ENCODE measurements at regions not wholly inside any gene's neighbourhood (a gene's known extent, or its start where the extent isn't known, plus 50 kb on each side); places are given as distances from the start of the nearest gene placed in this dataset.
"Not testable (repeated sequence)": the region's sequence is repeated elsewhere in the genome, so short reads cannot be mapped to it uniquely, and the experiment has no call there.

DNA sequence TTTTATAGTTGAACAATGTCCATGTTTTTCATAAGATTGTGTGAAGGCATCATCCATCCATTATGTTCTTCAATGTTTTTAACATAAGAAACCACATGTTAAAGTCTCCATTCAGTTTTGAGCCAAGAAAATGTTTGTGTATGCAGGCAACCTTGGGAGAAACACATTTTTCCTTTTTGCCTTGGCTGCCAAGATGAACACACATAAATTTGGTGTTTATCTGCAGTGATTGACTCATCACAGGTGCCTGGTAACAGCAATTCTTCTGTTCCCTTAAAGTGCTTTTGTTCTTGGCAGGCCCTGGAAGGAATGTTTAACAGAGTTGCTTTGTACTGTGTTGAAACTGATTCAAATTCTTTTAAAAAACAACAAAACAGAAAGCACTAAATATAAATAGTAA is 709.9 kb upstream of the ADGRL4 start:
- no peak for DNase-seq (ENCODE audit: low read depth in 4 of 4, low spot score in 2 of 4)

DNA sequence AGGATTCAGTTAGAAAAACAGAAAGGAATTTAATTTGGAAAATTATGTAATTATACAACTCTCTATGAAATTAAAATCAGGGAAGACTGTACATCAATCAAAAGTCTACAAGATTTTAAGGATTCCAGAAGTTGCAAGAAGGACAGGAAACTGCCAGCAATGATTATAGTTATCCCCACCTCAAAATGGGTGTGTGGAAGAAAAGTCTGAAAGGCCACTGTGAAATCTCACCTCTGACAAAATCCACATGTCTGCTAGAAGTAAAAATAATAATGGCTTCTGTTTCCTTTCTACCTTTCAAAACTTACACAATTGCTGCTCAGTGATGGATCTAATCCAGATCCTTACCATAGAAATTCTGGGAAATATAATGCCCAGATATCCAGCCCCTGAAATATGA is 708.1 kb upstream of the ADGRL4 start:
- DNase-seq (ENCODE audit: low read depth in 4 of 4, low spot score in 2 of 4), result no peak

DNA sequence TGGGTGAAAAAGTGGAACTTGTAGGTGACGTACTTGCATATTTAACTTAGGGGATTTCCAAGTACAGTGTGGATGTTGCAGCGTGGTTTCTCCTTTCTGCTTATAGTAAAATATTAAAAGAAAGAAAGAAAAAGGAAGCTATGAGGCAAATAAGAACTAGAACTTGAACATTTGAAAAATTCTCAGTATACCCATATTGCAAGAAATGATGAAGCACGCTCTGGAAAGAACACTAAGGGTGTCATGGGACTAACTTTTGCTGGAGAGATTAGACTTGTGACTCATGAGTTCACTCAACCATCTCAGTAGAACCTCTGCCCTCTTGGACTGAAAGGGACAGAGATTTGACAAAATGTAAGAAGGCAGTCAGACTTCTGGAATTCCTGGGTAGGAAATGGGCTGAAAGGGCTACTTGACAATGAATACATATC is 704.5 kb upstream of the ADGRL4 start:
- no peak for DNase-seq (ENCODE audit: low read depth in 4 of 4, low spot score in 2 of 4)

DNA sequence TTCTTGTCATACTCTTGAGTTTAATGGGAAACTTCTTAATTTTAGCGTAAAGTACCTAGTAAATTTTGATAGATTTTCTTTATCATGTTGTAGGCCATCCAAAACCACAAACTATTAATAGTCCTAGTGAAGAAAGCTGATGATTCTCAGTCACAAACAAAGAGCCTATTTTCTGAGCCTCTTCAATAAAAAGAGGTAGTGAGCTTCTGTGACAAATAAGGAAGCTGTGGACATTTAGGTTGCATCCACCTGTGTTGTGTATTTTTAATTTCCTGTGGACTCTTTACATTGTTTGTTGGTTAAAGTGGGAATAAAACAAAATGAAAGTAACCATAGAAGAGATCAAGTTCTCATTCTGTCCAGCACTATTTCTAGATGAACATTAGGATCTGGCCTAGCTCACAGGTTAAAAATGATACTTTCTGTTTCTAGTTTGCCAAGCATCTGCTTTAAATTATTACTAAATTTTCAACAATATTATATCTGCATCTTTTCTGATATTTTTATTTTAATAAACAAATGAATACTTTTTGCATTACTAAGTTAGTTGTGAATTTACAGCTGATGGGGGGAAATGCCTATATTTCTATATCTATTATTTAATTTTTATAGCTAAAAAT is 702.2 kb upstream of the ADGRL4 start:
- DNase-seq (ENCODE audit: low read depth in 4 of 4, low spot score in 2 of 4), result no peak

DNA sequence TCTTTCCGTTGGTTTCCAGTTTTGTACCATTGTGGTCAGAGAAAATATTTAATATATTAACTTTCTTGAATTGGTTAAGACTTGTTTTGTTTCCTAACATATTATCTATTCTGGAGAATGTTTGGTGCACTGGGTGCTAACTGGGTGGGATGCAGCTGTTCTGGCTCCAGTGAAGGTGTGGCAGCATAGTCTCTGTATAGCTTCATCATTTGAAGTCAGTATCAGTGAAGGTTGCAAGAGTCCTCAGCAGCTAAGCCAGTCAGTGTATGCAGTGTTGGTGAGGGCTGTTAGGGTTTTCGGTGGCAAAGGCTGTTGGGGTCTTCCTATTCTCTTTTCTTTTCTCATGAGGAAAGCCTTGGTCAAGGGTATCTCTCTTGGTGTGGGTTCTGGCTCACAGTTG is 698.7 kb upstream of the ADGRL4 start:
- no peak for DNase-seq (ENCODE audit: low read depth in 4 of 4, low spot score in 2 of 4)

DNA sequence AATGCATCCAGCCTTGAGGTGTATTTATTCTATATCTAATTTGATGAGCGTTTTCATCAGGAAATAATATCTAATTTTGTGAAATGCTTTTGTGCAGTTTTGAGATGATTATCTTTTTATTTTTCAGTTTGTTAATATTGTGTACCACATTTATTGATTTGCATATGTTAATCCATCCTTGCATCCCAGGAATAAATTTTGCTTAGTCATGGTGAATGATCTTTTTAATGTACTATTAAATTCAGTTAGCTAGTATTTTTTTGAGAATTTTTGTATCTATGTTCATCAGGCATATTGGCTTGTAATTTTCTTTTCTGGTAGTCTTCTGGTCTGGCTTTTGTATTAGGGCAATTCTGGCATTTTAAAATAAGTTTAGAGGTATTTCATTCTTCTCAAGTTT is 697.5 kb upstream of the ADGRL4 start:
- DNase-seq (ENCODE audit: low read depth in 4 of 4, low spot score in 2 of 4), result no peak

DNA sequence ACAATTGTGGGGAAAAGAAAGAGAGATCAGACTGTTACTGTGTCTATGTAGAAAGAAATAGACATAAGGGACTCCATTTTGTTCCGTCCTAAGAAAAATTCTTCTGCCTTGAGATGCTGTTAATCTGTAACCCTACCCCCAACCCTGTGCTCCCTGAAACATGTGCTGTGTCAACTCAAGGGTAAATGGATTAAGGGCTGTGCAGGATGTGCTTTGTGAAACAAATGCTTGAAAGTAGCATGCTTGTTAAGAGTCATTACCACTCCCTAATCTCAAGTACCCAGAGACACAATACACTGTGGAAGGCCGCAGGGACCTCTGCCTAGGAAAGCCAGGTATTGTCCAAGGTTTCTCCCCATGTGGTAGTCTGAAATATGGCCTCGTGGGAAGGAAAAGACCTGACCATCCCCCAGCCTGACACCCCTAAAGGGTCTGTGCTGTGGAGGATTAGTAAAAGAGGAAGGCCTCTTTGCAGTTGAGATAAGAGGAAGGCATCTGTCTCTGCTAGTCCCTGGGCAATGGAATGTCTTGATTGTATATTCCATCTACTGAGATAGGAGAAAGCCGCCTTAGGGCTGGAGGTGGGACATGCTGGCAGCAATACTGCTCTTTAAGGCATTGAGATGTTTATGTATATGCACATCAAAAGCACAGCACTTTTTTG is 695.9 kb upstream of the ADGRL4 start:
- DNase-seq (ENCODE audit: low read depth in 4 of 4, low spot score in 2 of 4), result not testable (repeated sequence)

DNA sequence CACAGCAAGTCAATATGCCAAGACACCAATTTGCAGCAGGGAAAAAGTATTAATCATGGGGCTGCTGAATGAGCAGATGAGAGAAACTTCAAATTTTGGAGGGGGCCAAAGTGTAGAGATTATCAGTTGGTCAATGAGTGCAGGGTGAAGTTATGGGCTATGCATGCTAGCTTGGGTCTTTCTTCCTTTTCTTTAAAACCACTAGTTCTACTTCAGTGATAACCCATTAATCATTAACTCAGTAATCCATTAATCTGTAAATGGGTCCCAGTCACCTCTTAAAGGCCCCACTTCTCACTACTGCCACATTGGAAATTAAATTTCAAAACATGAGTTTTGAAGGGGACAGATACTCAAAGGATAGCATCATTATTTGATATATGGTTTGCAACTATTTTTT is 688.6 kb upstream of the ADGRL4 start:
- peak in 1 of 4 donors; percentile 21 for DNase-seq (ENCODE audit: low read depth in 4 of 4, low spot score in 2 of 4)

DNA sequence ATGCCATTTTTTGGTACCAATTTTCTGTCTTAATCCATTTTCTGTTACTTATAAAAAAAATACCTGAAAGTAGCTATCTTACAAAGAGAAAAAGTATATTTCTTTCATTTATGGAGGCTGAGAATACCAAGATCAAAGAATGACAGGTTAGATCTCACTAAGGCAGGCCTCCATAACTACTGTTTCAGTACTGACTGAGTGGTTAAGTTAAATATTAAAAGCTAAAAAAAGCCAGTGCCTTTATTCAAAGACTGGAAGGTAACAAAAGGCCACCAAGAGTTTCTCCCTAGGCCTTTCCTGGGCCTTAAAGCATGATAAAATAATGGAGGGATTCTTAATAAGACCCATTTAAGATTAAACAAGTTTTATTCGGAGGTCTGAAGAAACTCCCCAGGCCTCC is 687.7 kb upstream of the ADGRL4 start:
- no peak for DNase-seq (ENCODE audit: low read depth in 4 of 4, low spot score in 2 of 4)

DNA sequence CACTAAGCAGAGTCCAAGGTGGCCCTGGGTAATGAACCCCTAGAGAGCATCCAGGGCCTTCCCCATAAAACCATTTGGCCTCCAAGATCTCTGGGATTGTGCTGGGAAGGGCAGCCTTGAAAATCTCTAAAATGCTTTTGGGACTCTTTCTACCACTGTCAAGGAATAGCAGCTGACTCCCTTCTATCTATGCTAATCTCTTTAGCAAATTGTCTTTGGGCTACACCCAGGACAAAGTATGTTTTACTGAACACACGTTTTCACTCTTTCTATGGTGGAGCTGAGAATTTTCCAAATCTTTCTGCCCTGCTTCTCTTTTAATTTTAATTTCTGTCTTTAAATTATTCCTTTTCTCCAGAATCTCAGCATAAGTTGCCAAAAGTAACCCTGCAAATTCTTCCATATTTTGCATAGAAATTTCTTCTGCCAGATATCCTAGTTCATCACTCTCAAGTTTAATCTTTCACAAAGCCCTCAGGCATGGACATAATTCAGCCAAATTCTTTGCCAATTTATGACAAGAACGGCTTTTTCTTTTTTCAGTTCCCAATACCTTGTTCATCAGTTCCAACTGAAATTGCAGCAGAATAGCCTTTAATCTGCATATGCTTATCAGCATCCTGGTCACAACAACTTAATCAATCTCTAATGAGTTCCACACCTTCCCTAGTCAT is 687.0 kb upstream of the ADGRL4 start:
- DNase-seq (ENCODE audit: low read depth in 4 of 4, low spot score in 2 of 4), result no peak

DNA sequence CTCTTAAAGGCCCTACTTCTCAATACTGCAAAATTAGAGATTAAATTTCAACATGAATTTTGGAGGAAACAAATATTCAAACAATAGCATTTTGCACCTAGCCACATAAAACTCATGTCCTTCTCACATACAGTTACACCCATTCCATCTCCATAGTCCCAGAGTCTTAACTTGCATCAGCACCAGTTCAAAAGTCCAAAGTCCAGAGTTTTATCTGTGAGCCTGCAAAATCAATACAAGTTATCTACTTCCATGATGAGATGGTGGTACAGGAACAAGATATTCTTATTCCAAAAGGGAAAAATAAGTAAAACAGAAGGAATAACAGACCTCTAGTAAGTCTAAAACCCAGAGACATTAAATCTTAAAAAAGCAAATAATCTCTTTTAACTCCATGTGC is 686.0 kb upstream of the ADGRL4 start:
- DNase-seq (ENCODE audit: low read depth in 4 of 4, low spot score in 2 of 4), result no peak

DNA sequence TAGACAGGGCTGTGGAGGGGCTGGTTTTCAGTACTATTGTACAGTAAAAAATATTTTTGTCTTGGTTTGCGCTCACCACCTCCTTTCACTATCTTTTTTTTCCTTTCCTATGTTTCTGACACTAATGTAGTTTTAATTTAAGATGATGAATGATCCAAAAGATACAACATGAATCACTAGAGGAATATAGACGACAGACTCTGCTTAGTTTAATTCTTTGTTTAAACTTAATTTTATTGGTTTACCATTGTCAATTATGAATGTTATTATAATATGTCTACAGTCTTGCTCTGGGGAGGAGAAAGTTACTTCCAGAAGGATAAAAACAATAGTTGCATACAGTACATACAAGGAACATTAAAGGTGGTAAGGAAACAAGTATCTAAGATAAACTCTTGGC is 682.4 kb upstream of the ADGRL4 start:
- DNase-seq (ENCODE audit: low read depth in 4 of 4, low spot score in 2 of 4), result no peak

DNA sequence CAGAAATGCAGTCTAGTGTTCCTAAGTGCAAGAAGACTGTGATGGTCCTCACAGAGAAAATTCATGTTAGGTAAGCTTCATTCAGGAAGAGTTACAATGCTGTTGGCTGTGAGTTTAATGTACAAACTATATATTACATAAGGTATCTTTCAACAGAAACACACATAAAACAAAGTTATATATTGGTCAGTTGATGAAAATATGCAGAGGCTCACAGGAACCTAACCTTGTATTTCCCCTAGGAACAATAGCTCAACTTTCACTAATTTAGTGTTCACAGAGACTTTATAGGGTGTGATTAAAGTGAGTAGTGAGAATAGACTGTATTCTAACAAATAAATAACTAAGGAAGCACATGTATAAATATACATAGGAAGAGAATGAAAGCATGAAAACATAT is 676.9 kb upstream of the ADGRL4 start:
- no peak for DNase-seq (ENCODE audit: low read depth in 4 of 4, low spot score in 2 of 4)

DNA sequence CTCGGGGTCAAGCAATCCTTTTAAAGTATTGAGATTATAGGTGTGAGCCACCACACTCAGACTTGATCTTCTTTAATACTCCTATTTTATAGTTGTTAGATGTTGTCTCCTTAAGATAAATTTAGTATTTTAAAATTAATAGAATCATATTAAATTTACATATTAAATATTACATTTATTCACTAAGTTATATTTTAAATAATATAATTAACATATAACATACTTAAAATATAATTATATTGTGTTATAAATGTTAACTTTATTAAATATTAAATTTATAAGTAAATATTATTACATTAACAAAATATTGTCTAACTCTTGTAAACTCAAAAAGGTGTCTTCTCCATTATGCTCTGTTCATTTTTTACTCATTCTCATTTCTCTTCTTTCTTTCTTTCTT is 675.9 kb upstream of the ADGRL4 start:
- DNase-seq (ENCODE audit: low read depth in 4 of 4, low spot score in 2 of 4), result no peak

DNA sequence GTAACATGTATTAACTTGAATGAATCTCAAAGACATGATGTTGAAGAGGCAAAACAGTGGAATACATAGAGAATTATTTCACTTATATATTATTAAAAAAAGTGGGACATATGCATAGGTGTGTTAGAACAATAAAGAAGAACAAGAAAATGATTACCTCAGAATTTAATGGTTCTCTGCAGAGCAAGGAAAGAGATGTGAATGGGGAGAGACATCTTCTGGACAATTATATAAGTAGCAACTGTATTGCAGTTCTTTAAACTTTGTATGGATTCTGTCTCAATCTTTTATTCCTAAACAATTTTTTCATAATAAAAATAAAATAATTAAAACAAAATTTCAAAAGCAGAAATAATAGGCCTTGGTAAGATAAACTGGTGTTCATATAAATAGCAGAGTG is 674.9 kb upstream of the ADGRL4 start:
- no peak for DNase-seq (ENCODE audit: low read depth in 4 of 4, low spot score in 2 of 4)

DNA sequence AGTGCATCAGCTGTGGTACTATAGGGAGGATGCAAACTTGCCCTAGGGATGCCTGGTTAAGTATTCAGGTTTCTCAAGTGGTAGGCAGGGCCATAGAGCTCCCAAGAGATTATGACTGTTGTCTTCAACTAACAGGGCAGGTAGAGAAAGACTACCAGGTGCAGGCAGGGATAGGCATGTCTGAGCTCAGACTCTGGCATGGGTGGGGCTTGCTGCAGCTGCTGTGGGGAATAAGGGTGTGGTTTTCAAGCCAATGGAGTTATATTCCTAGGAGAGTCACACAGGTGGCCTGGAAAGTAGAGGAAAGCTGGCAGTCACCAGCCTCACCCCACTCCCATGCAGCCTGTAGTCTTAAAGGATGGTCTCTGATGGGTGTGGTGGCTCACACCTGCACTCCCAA is 673.4 kb upstream of the ADGRL4 start:
- DNase-seq (ENCODE audit: low read depth in 4 of 4, low spot score in 2 of 4), result no peak

DNA sequence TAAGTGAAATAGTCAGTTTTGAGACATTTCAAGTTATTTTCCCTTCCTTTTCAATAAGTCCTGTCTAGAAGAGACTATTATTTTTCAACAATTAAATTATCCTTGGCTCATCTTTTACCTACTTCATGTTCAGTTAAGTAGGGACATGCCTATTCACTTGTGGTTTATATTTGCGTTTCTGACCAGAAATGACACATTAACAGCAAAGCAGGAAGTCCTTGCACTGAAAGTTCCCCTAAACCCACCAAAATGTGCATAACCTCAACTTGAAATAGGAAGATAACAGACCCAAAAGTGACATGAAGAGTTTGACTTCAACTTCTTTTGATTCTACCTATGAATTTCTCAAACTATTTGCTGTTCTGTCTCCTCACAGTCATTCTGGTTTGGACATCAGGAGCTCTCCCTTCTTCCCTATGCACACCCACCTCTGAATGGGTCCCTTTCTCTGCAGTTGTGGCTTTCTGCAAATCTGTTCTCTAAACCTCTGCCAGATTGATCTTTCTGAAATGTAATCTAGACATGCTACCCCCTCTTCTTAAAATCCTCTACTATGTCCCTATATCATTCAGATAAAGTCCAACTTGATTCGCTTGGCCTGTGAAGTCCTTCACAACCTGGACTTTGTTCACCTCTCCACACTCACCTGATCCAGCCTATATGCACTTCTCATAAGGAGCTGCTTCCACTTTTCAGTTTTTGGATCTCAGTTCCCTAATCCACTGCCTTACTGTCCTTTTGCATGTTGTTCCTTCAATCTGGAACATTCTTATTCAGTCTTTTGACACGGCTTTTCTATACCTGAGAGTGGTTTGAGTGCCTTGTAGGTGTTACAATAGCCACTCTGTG is 661.5 kb upstream of the ADGRL4 start:
- DNase-seq (ENCODE audit: low read depth in 4 of 4, low spot score in 2 of 4), result no peak

DNA sequence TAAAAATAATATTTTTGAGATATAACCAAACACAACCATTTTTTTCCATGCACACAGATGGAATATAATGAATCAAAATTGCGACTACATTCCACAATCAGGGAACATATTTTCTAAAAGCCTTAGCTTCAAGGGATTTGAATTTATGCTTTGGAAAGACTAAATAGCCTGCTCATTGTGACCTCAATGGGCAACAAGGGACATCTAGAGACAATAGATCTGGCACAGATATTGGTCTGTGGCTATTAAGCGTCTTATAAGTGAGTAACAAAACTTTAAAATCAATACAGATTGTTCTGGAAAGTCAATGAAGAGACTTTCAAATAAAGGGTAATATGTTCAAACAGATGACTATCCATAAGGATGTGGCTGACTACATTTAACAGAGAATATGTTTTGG is 660.6 kb upstream of the ADGRL4 start:
- DNase-seq (ENCODE audit: low read depth in 4 of 4, low spot score in 2 of 4), result no peak

DNA sequence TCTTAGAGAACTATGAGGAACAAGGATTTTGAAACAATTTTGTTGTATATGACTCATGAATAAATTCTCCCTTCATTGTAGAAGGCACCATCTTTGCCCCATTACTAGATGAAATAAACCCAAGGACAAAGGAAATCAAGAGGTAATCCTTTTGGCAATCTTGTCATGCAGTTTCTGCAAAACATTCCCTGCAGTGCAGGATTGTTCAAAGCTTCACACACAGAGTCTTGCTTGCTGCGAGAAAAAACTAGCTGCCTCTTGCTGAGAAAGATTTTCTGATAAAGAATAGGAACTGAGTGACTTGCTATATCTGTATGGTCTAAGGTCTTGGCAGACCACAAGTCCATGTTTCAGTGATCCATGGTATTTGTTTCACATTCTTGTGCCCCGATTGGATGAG is 657.4 kb upstream of the ADGRL4 start:
- DNase-seq (ENCODE audit: low read depth in 4 of 4, low spot score in 2 of 4), result no peak

DNA sequence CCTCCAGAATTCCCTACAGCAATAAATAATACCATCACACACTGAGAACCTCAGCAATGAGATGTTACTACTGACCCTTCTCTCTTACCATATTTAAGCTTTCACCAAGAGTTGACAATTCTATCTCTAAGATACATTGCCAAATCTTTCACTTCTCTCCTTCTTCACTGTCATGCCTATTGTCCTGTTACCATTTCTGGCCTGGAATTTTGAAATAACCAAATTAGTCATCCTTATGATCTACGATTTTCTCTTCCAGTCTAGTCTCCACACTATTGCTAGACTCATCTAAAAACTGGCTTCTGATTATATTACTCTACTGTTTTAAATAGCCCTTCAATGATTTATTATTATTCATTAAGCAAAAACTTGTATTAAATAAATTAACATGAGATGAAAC is 656.1 kb upstream of the ADGRL4 start:
- no peak for DNase-seq (ENCODE audit: low read depth in 4 of 4, low spot score in 2 of 4)

DNA sequence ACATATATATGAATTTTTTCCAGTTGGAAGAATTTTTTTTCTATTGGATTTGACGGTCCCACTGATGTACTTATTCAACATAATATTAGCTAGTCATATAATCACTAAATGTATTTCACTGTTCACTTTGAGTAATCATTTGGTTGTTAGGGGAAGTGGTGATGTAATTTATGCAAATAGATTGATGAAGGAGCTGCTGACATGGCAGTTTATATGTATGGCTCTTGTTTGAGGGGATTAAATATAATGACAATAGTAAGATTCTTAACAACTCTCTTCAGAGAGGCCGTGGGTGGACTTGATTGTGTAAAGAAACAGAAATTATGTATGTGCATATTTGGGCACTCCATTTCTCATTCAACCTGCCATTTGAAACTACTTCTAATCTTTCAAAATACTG is 653.6 kb upstream of the ADGRL4 start:
- DNase-seq (ENCODE audit: low read depth in 4 of 4, low spot score in 2 of 4), result no peak
